NCI-H2107 treated with DMSO at 0.1 percent for 48 hours (cell line): ENCODE measurements at regions not wholly inside any gene's neighbourhood (a gene's known extent, or its start where the extent isn't known, plus 50 kb on each side); places are given as distances from the start of the nearest gene placed in this dataset.
"Not testable (repeated sequence)": the region's sequence is repeated elsewhere in the genome, so short reads cannot be mapped to it uniquely, and the experiment has no call there.

Experiments
- DNase-seq: peaks from one replicate; lab custom pipeline; 2025; ENCODE audit not compliant: unreplicated experiment; lab: John Stamatoyannopoulos, UW

- no peak for DNase-seq
Measured at GRCh38 chr5:125926172-125926571, 497.0 kb upstream of the GRAMD2B start.

- no peak for DNase-seq
Measured at GRCh38 chr5:125928663-125929062, 494.5 kb upstream of the GRAMD2B start.

GRCh38 chr5:125950012-125950615 is 473.1 kb upstream of the GRAMD2B start:
- no peak for DNase-seq

- DNase-seq, result no peak
Measured at GRCh38 chr5:125961150-125961549, 462.1 kb upstream of the GRAMD2B start.

GRCh38 chr5:125965577-125965976 is 457.6 kb upstream of the GRAMD2B start:
- DNase-seq, result no peak

- no peak for DNase-seq
Measured at GRCh38 chr5:125967576-125967975, 455.6 kb upstream of the GRAMD2B start.

GRCh38 chr5:125969011-125969813 is 454.0 kb upstream of the GRAMD2B start:
- no peak for DNase-seq

GRCh38 chr5:125969814-125970171 is 453.4 kb upstream of the GRAMD2B start:
- DNase-seq, result no peak

GRCh38 chr5:125970631-125971307 is 452.4 kb upstream of the GRAMD2B start:
- DNase-seq, result no peak

GRCh38 chr5:125972706-125973105 is 450.5 kb upstream of the GRAMD2B start:
- DNase-seq, result no peak

GRCh38 chr5:125974679-125975078 is 448.5 kb upstream of the GRAMD2B start:
- no peak for DNase-seq

GRCh38 chr5:125976421-125977000 is 446.7 kb upstream of the GRAMD2B start:
- no peak for DNase-seq

- no peak for DNase-seq
Measured at GRCh38 chr5:125978015-125978414, 445.2 kb upstream of the GRAMD2B start.

- no peak for DNase-seq
Measured at GRCh38 chr5:125979636-125980035, 443.6 kb upstream of the GRAMD2B start.

- no peak for DNase-seq
Measured at GRCh38 chr5:125981016-125981415, 442.2 kb upstream of the GRAMD2B start.

GRCh38 chr5:125987677-125988255 is 435.4 kb upstream of the GRAMD2B start:
- no peak for DNase-seq

GRCh38 chr5:125992050-125992449 is 431.2 kb upstream of the GRAMD2B start:
- DNase-seq, result no peak

- DNase-seq, result not testable (repeated sequence)
Measured at GRCh38 chr5:125999271-126000030, 423.8 kb upstream of the GRAMD2B start.

GRCh38 chr5:126000507-126000906 is 422.7 kb upstream of the GRAMD2B start:
- DNase-seq, result peak; percentile 30

GRCh38 chr5:126002222-126002897 is 420.8 kb upstream of the GRAMD2B start:
- peak; percentile 8 for DNase-seq
